HepG2 (cell line): ENCODE measurements at regions not wholly inside any gene's neighbourhood (a gene's known extent, or its start where the extent isn't known, plus 50 kb on each side); places are given as distances from the start of the nearest gene placed in this dataset.

Experiments
- ATAC-seq: fragments of 200-7000 bp; cut with Tn5 transposase; 3 replicates; pipeline ENCODE4 v1.9.1; 2020; ENCODE audit warnings: mild to moderate bottlenecking, moderate library complexity
- BruUV-seq: library from RNA; stranded (reverse); fragments of 400-500 nt; replicated peaks from 2 replicates; lab custom pipeline; 2021; lab: Mats Ljungman, UMichigan
- CTCF ChIA-PET: fragments of 300-600 bp; formaldehyde crosslinking; extraction: SDS; loops from one replicate; lab custom pipeline; 2021; ENCODE audit warnings: low total read pairs, inconsistent platforms, low intra/inter-chr PET ratio; lab: Yijun Ruan, JAX
- POLR2A ChIA-PET: fragments of 350-600 bp; sonication (Branson Sonifier 250); formaldehyde crosslinking; loops from one replicate; lab custom pipeline; 2020; ENCODE audit warnings: antibody characterized with exemption, inconsistent platforms; lab: Yijun Ruan, JAX
- DNase-seq: peaks from one replicate; pipeline ENCODE4 v3.0.0-alpha.2; 2015; ENCODE audit warnings: low spot score
- FAIRE-seq: peaks from 3 replicates; lab custom pipeline; 2011; peaks lifted over from hg19 to GRCh38; lab: Jason Lieb, UNC
- H2AFZ ChIP-seq: one replicate; pipeline ENCODE4 v1.6.1; 2011; ENCODE audit warnings: low read length, inconsistent platforms
- H3K27ac ChIP-seq: fragments of 300-600 bp; 3 replicates; pipeline ENCODE4 v1.8.0; 2011; ENCODE audit warnings: mixed run types, mild to moderate bottlenecking, mixed read lengths, low read length, inconsistent platforms; ENCODE audit not compliant: insufficient read depth; ENCODE audit errors: extremely low read length
- H3K27me3 ChIP-seq, 2 experiments: fragments of 200-600 bp in 1 of 2; 2 replicates in 1 of 2; 3 replicates in 1 of 2; pipeline versions ENCODE4 v1.6.0 to v1.8.0; 2011; ENCODE audit warnings: low read length in 2 of 2, mild to moderate bottlenecking in 2 of 2, moderate library complexity in 2 of 2, inconsistent platforms in 1 of 2; ENCODE audit not compliant: insufficient read depth in 2 of 2, control insufficient read depth in 1 of 2
- H3K36me3 ChIP-seq, 2 experiments: fragments of 200-600 bp in 1 of 2; replicated peaks in 1 of 2; 2 replicates in 1 of 2; 3 replicates in 1 of 2; pipeline versions ENCODE4 v1.5.1 to v1.8.0; 2011; ENCODE audit warnings: low read length in 2 of 2, inconsistent platforms in 1 of 2; ENCODE audit not compliant: insufficient read depth in 2 of 2, control insufficient read depth in 1 of 2
- H3K4me1 ChIP-seq: 2 replicates; pipeline ENCODE4 v1.5.1; 2012; ENCODE audit warnings: low read length, inconsistent platforms; ENCODE audit not compliant: insufficient read depth
- H3K4me2 ChIP-seq: 2 replicates; pipeline ENCODE4 v1.6.0; 2011; ENCODE audit warnings: low read depth, low read length, inconsistent platforms
- H3K4me3 ChIP-seq, 3 experiments: fragments of 200-600 bp in 1 of 3; sonication (generic), shearing (Covaris generic) in 1 of 3; replicated peaks in 1 of 3; 2 replicates each; pipeline ENCODE4 v1.5.1; 2011 to 2016; ENCODE audit warnings: low read length in 3 of 3, inconsistent platforms in 2 of 3, low read depth in 2 of 3, mild to moderate bottlenecking in 2 of 3, control low read depth in 1 of 3, mixed read lengths in 1 of 3; ENCODE audit not compliant: insufficient read depth in 1 of 3
- H3K79me2 ChIP-seq: one replicate; pipeline ENCODE4 v1.6.1; 2011; ENCODE audit warnings: low read length, inconsistent platforms; ENCODE audit not compliant: insufficient read depth
- H3K9ac ChIP-seq: 2 replicates; pipeline ENCODE4 v1.6.0; 2011; ENCODE audit warnings: mild to moderate bottlenecking, low read depth, low read length, inconsistent platforms; ENCODE audit not compliant: insufficient read depth
- H3K9me3 ChIP-seq: 2 replicates; pipeline ENCODE4 v1.5.1; 2012; ENCODE audit warnings: mild to moderate bottlenecking, low read length
- H4K20me1 ChIP-seq: 2 replicates; pipeline ENCODE4 v1.6.0; 2011; ENCODE audit warnings: inconsistent platforms, mild to moderate bottlenecking, low read length, moderate library complexity; ENCODE audit not compliant: insufficient read depth
- FOXC1 ChIP-seq: sonication (generic); formaldehyde crosslinking; IDR thresholded peaks from 2 replicates; pipeline ENCODE4 v1.8.0; 2022; ENCODE audit warnings: mild to moderate bottlenecking, missing genetic modification reagents, borderline replicate concordance
- KAT8 ChIP-seq: IDR thresholded peaks from 2 replicates; pipeline ENCODE4 v1.6.1; 2016; ENCODE audit warnings: missing genetic modification reagents, missing compliant biosample characterization
- MEIS1 ChIP-seq: sonication (generic); formaldehyde crosslinking; IDR thresholded peaks from 2 replicates; pipeline ENCODE4 v1.9.0; 2021; ENCODE audit warnings: mild to moderate bottlenecking, missing genetic modification reagents, moderate library complexity, borderline replicate concordance
- NR3C1 ChIP-seq: sonication (generic); formaldehyde crosslinking; IDR thresholded peaks from 2 replicates; pipeline ENCODE4 v1.4.0; 2020; ENCODE audit warnings: missing genetic modification reagents
- PHF5A ChIP-seq: IDR thresholded peaks from one replicate; pipeline ENCODE4 v1.6.1; 2018; ENCODE audit warnings: low read depth, missing genetic modification reagents; ENCODE audit not compliant: unreplicated experiment
- SSRP1 ChIP-seq: IDR thresholded peaks from 2 replicates; pipeline ENCODE4 v1.6.1; 2016; ENCODE audit warnings: control low read depth
- ZFYVE20 ChIP-seq: sonication (generic); formaldehyde crosslinking; IDR thresholded peaks from 2 replicates; pipeline ENCODE4 v1.8.0; 2023; ENCODE audit warnings: low read depth, mild to moderate bottlenecking, moderate library complexity, missing genetic modification reagents, borderline replicate concordance
- ZMAT3 ChIP-seq: sonication (generic); formaldehyde crosslinking; conservative IDR thresholded peaks from 2 replicates; pipeline ENCODE4 v1.7.0; 2021; ENCODE audit warnings: missing genetic modification reagents
- ZNF124 ChIP-seq: sonication (generic); formaldehyde crosslinking; IDR thresholded peaks from 2 replicates; pipeline ENCODE4 v1.4.0; 2020; ENCODE audit warnings: missing genetic modification reagents
- ZNF331 ChIP-seq: sonication (generic); formaldehyde crosslinking; IDR thresholded peaks from 2 replicates; pipeline ENCODE4 v1.4.0; 2020; ENCODE audit warnings: missing genetic modification reagents
- ZNF34 ChIP-seq: sonication (generic); formaldehyde crosslinking; IDR thresholded peaks from 2 replicates; pipeline ENCODE4 v1.4.0; 2020; ENCODE audit warnings: mild to moderate bottlenecking, missing genetic modification reagents, borderline replicate concordance
- WGBS: methylation state at CpG from one replicate; pipeline ENCODE4 v1.1.6; 2017; ENCODE audit warnings: low lambda C conversion rate; 5-methylcytosine and 5-hydroxymethylcytosine counted together
- in situ Hi-C: cut with HindIII; loops from 2 replicates; pipeline ENCODE4 v1.10.0; 2017; ENCODE audit warnings: low pct_unique_long_range_greater_than_20kb; ENCODE audit not compliant: extremely low pct_ligation_motif_present
- intact Hi-C: fragments of 100-400 bp; cut with micrococcal nuclease; formaldehyde crosslinking; loops from one replicate; pipeline ENCODE4 v1.10.0; 2022; ENCODE audit not compliant: unreplicated experiment
- TF ChIP-seq, protein P1 (sequence below): sonication (generic); formaldehyde crosslinking; IDR thresholded peaks from 2 replicates; pipeline ENCODE4 v1.4.0; 2020; ENCODE audit warnings: mild to moderate bottlenecking, missing genetic modification reagents
- TF ChIP-seq, protein P2 (sequence below): sonication (generic); formaldehyde crosslinking; IDR thresholded peaks from 2 replicates; pipeline ENCODE4 v1.5.1; 2020; ENCODE audit warnings: mild to moderate bottlenecking, moderate library complexity, missing genetic modification reagents
- TF ChIP-seq, protein P3 (sequence below): sonication (generic); IDR thresholded peaks from 2 replicates; pipeline ENCODE4 v1.6.1; 2016; ENCODE audit warnings: low read depth, borderline replicate concordance
- TF ChIP-seq, protein P4 (sequence below): IDR thresholded peaks from 2 replicates; pipeline ENCODE4 v1.6.1; 2018; ENCODE audit warnings: missing genetic modification reagents, mild to moderate bottlenecking, missing compliant biosample characterization

DNA sequence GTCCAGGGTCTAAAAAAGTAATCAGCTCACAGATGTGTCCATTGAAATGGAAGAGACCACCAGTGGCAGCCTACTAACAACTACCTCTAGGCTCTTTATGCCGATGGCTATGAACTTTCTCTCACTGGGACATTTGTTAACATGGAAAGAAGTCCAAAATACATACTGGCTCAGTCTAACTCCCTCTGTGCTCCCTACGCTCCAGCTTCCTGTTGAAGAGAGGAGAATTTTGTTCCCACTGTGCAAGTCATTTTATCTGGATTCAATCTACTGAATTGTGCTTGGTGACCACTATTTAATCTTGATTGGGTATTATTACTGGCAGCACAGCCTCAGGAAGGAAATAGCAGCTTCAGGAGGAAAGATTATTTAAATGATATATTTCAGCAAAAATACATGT is 128.8 kb upstream of the ARGLU1 start:
- ATAC-seq (no peak), DNase-seq (no peak), FAIRE-seq (no peak)
- ChIA-PET CTCF (no interaction called here), POLR2A (no interaction called here)
- Histone ChIP-seq H3K36me3 (no peaks in the 10 kb centered on the region), H3K27me3 (no peaks in the 10 kb centered on the region), H3K27ac (no peak overlapping the region), H2AFZ (no peak overlapping the region), H3K9ac (no peak overlapping the region), H3K9me3 (no peaks in the 10 kb centered on the region), H3K4me2 (no peak overlapping the region), H3K79me2 (no peaks in the 10 kb centered on the region), H3K4me3 (no peak overlapping the region), H4K20me1 (no peaks in the 10 kb centered on the region), H3K4me1 (no peaks in the 10 kb centered on the region)
- 36% methylated on average over 2 of the region's 2 CpGs for WGBS
- no TSS peak for BruUV-seq
- in situ Hi-C loops, result no loop called here
- TF ChIP-seq NR3C1 (CRISPR knock-in tag), result no peak
- no peak for TF ChIP-seq FOXC1
- TF ChIP-seq ZNF124 (CRISPR knock-in tag), result no peak
- TF ChIP-seq ZNF331 (CRISPR knock-in tag), result no peak
- TF ChIP-seq ZFYVE20 (CRISPR knock-in tag), result no peak
- TF ChIP-seq KAT8 (CRISPR knock-in tag), result no peak
- TF ChIP-seq, protein P1, sequence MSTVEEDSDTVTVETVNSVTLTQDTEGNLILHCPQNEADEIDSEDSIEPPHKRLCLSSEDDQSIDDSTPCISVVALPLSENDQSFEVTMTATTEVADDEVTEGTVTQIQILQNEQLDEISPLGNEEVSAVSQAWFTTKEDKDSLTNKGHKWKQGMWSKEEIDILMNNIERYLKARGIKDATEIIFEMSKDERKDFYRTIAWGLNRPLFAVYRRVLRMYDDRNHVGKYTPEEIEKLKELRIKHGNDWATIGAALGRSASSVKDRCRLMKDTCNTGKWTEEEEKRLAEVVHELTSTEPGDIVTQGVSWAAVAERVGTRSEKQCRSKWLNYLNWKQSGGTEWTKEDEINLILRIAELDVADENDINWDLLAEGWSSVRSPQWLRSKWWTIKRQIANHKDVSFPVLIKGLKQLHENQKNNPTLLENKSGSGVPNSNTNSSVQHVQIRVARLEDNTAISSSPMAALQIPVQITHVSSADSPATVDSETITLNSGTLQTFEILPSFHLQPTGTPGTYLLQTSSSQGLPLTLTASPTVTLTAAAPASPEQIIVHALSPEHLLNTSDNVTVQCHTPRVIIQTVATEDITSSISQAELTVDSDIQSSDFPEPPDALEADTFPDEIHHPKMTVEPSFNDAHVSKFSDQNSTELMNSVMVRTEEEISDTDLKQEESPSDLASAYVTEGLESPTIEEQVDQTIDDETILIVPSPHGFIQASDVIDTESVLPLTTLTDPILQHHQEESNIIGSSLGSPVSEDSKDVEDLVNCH (CRISPR knock-in tag), result no peak
- no peak for TF ChIP-seq SSRP1 (CRISPR knock-in tag)
- intact Hi-C loops, result no loop called here

DNA sequence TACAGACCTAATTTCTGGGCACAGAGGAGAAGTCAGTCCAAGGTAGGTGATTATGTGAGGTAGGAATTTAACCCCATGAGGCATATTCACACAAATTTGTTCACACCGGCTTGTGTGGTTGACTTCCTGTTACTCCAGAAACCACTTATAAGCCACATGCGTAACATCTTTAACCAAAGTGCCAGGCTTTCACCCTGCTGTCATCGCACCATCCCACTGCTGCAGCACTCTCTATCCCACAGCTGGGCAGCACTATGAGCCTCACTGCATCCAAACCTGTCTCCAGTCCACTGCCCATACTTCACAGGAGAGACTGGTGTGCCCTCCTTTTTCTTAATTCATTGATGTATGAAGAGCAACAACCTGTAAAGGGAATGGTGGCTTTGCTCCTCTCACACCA is 128.2 kb upstream of the ARGLU1 start:
- CTCF ChIA-PET, result no interaction called here
- FAIRE-seq, result no peak
- BruUV-seq, result no TSS peak
- no peak for TF ChIP-seq MEIS1 (CRISPR knock-in tag)
- no peak for TF ChIP-seq ZNF34 (CRISPR knock-in tag)
- TF ChIP-seq, protein P2, sequence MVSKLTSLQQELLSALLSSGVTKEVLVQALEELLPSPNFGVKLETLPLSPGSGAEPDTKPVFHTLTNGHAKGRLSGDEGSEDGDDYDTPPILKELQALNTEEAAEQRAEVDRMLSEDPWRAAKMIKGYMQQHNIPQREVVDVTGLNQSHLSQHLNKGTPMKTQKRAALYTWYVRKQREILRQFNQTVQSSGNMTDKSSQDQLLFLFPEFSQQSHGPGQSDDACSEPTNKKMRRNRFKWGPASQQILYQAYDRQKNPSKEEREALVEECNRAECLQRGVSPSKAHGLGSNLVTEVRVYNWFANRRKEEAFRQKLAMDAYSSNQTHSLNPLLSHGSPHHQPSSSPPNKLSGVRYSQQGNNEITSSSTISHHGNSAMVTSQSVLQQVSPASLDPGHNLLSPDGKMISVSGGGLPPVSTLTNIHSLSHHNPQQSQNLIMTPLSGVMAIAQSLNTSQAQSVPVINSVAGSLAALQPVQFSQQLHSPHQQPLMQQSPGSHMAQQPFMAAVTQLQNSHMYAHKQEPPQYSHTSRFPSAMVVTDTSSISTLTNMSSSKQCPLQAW, result no peak
- no peak for TF ChIP-seq ZMAT3 (CRISPR knock-in tag)
- TF ChIP-seq, protein P3, sequence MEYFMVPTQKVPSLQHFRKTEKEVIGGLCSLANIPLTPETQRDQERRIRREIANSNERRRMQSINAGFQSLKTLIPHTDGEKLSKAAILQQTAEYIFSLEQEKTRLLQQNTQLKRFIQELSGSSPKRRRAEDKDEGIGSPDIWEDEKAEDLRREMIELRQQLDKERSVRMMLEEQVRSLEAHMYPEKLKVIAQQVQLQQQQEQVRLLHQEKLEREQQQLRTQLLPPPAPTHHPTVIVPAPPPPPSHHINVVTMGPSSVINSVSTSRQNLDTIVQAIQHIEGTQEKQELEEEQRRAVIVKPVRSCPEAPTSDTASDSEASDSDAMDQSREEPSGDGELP, result no peak
- TF ChIP-seq PHF5A (CRISPR knock-in tag), result no peak
- TF ChIP-seq, protein P4, sequence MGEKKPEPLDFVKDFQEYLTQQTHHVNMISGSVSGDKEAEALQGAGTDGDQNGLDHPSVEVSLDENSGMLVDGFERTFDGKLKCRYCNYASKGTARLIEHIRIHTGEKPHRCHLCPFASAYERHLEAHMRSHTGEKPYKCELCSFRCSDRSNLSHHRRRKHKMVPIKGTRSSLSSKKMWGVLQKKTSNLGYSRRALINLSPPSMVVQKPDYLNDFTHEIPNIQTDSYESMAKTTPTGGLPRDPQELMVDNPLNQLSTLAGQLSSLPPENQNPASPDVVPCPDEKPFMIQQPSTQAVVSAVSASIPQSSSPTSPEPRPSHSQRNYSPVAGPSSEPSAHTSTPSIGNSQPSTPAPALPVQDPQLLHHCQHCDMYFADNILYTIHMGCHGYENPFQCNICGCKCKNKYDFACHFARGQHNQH (CRISPR knock-in tag), result no peak

More for the DNA sequence above, 128.2 kb upstream of the ARGLU1 start:
- no peak for DNase-seq
- H3K27ac ChIP-seq, result no peak overlapping the region
- POLR2A ChIA-PET, result no interaction called here
- WGBS, result 62% methylated on average over 3 of the region's 3 CpGs
- no peaks in the 10 kb centered on the region for H3K36me3 ChIP-seq
- ATAC-seq, result no peak
- no peaks in the 10 kb centered on the region for H4K20me1 ChIP-seq
- no peak overlapping the region for H3K9ac ChIP-seq
- intact Hi-C loops, result no loop called here
- no peaks in the 10 kb centered on the region for H3K27me3 ChIP-seq
- no peak overlapping the region for H3K4me2 ChIP-seq
- H3K9me3 ChIP-seq, result no peaks in the 10 kb centered on the region
- in situ Hi-C loops, result no loop called here
- H2AFZ ChIP-seq, result no peak overlapping the region
- no peak overlapping the region for H3K4me3 ChIP-seq
- no peaks in the 10 kb centered on the region for H3K4me1 ChIP-seq
- no peaks in the 10 kb centered on the region for H3K79me2 ChIP-seq
